ENCODE measurements at regions not wholly inside any gene's neighbourhood (a gene's known extent, or its start where the extent isn't known, plus 50 kb on each side); places are given as distances from the start of the nearest gene placed in this dataset.

DNA sequence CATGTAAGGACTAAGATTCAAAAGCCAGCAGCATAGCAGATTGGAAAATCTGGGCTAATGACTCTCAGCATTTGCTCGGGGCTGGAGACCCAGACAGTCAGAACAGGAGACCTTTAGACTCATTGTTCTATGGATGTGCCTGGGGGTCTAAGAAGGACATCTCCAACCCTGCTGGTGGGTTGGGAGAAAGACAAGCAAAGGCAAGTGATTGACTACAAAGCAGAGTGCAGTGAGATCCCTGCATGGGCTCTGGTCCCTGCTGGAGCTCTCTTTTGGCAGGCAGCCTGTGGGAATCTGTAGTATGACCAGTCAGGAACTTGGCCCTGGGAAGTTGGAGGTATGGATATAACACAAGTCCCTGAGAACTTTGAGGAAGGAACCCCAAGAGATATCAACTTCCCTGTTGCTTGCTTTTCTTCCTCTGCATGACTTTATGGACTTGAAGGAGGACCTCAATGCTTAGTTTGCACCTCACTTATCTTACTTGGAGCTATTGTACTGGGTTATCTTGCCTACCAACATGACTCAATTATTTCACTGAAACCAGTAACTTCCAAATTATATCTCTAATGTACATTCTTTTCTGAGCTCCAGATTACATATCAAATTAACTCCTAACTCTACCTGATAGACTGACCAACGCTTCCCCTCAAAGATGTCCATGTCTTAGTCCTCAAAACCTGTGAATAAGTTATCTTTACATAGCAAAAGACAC lies 236.0 kb downstream of the CYRIA start:
- Histone ChIP-seq H3K27me3 (ENCODE audit: control insufficient read depth in 4 of 4, insufficient read depth in 4 of 4, low read length in 3 of 4) (no peaks in the 10 kb centered on the region), H3K4me1 (ENCODE audit: control insufficient read depth in 4 of 4, insufficient read depth in 4 of 4, low read length in 3 of 4) (peaks cover 0 to 12% (median 5%) of the 10 kb centered on the region in 4 donors), H3K9me3 (ENCODE audit: control insufficient read depth in 4 of 4, low read length in 3 of 4) (no peaks in the 10 kb centered on the region), H3K9ac (ENCODE audit: low read depth in 1 of 2, low read length in 2 of 2) (no peak overlapping the region), H3K4me3 (ENCODE audit: low read depth in 1 of 3, low read length in 3 of 3) (no peak overlapping the region), H3K27ac (ENCODE audit: low read depth in 1 of 2, low read length in 2 of 2) (no peak overlapping the region), H3K36me3 (ENCODE audit: control insufficient read depth in 4 of 4, insufficient read depth in 3 of 4, low read depth in 1 of 4, low read length in 3 of 4) (no peaks in the 10 kb centered on the region)
- 65% methylated on average over 2 of the region's 2 CpGs for WGBS
- no peak for DNase-seq (ENCODE audit: low spot score)
- TF ChIP-seq, protein P1, sequence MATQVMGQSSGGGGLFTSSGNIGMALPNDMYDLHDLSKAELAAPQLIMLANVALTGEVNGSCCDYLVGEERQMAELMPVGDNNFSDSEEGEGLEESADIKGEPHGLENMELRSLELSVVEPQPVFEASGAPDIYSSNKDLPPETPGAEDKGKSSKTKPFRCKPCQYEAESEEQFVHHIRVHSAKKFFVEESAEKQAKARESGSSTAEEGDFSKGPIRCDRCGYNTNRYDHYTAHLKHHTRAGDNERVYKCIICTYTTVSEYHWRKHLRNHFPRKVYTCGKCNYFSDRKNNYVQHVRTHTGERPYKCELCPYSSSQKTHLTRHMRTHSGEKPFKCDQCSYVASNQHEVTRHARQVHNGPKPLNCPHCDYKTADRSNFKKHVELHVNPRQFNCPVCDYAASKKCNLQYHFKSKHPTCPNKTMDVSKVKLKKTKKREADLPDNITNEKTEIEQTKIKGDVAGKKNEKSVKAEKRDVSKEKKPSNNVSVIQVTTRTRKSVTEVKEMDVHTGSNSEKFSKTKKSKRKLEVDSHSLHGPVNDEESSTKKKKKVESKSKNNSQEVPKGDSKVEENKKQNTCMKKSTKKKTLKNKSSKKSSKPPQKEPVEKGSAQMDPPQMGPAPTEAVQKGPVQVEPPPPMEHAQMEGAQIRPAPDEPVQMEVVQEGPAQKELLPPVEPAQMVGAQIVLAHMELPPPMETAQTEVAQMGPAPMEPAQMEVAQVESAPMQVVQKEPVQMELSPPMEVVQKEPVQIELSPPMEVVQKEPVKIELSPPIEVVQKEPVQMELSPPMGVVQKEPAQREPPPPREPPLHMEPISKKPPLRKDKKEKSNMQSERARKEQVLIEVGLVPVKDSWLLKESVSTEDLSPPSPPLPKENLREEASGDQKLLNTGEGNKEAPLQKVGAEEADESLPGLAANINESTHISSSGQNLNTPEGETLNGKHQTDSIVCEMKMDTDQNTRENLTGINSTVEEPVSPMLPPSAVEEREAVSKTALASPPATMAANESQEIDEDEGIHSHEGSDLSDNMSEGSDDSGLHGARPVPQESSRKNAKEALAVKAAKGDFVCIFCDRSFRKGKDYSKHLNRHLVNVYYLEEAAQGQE (IDR thresholded peaks at IDR 0.05): no peak
- TF ChIP-seq SP1 (IDR thresholded peaks at IDR 0.05) (no peak), FOXA2 (IDR thresholded peaks at IDR 0.05) (no peak), JUND (IDR thresholded peaks at IDR 0.05) (no peak), NR2F2 (IDR thresholded peaks at IDR 0.05) (no peak), RAD21 (IDR thresholded peaks at IDR 0.05) (no peak), HNF4G (IDR thresholded peaks at IDR 0.05) (no peak), EGR1 (IDR thresholded peaks at IDR 0.05; ENCODE audit: low read depth in 2 of 2) (no peak), HNF4A (conservative IDR thresholded peaks at IDR 0.05) (no peak), GABPA (IDR thresholded peaks at IDR 0.05 in 1 of 2, conservative IDR thresholded peaks at IDR 0.05 in 1 of 2) (no peak), FOXA1 (IDR thresholded peaks at IDR 0.05) (no peak), TAF1 (conservative IDR thresholded peaks at IDR 0.05) (no peak), RXRA (IDR thresholded peaks at IDR 0.05) (no peak), YY1 (IDR thresholded peaks at IDR 0.05) (no peak)
- TF ChIP-seq, protein P2, sequence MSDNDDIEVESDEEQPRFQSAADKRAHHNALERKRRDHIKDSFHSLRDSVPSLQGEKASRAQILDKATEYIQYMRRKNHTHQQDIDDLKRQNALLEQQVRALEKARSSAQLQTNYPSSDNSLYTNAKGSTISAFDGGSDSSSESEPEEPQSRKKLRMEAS (IDR thresholded peaks at IDR 0.05): no peak
- TF ChIP-seq, protein P3, sequence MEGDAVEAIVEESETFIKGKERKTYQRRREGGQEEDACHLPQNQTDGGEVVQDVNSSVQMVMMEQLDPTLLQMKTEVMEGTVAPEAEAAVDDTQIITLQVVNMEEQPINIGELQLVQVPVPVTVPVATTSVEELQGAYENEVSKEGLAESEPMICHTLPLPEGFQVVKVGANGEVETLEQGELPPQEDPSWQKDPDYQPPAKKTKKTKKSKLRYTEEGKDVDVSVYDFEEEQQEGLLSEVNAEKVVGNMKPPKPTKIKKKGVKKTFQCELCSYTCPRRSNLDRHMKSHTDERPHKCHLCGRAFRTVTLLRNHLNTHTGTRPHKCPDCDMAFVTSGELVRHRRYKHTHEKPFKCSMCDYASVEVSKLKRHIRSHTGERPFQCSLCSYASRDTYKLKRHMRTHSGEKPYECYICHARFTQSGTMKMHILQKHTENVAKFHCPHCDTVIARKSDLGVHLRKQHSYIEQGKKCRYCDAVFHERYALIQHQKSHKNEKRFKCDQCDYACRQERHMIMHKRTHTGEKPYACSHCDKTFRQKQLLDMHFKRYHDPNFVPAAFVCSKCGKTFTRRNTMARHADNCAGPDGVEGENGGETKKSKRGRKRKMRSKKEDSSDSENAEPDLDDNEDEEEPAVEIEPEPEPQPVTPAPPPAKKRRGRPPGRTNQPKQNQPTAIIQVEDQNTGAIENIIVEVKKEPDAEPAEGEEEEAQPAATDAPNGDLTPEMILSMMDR (IDR thresholded peaks at IDR 0.05; ENCODE audit: low read depth, low read length, missing input control): no peak
- TF ChIP-seq, protein P4, sequence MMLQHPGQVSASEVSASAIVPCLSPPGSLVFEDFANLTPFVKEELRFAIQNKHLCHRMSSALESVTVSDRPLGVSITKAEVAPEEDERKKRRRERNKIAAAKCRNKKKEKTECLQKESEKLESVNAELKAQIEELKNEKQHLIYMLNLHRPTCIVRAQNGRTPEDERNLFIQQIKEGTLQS (IDR thresholded peaks at IDR 0.05): no peak

DNA sequence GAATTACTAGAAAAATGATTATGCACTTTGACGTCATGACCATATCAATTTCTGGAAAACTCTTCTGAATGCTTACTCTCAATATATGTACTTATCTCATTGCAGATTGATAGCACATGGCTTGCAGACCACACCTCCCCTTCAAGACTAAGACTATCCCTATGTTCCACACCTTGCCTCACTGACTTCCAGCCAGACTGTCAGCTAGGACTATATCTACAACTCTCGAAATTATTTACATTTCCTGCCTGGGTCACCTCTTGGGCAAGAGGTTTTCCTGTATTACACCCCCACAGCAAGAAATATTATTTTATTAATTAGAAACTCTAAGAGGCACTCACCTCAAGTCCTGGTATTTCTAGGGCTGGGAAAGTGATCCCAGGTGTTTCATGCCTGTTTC lies 236.6 kb downstream of the CYRIA start:
- Histone ChIP-seq H3K9ac (ENCODE audit: low read depth in 1 of 2, low read length in 2 of 2) (no peak overlapping the region), H3K9me3 (ENCODE audit: control insufficient read depth in 4 of 4, low read length in 3 of 4) (no peaks in the 10 kb centered on the region), H3K27ac (ENCODE audit: low read depth in 1 of 2, low read length in 2 of 2) (no peak overlapping the region), H3K4me3 (ENCODE audit: low read depth in 1 of 3, low read length in 3 of 3) (no peak overlapping the region), H3K27me3 (ENCODE audit: control insufficient read depth in 4 of 4, insufficient read depth in 4 of 4, low read length in 3 of 4) (no peaks in the 10 kb centered on the region), H3K36me3 (ENCODE audit: control insufficient read depth in 4 of 4, insufficient read depth in 3 of 4, low read depth in 1 of 4, low read length in 3 of 4) (no peaks in the 10 kb centered on the region), H3K4me1 (ENCODE audit: control insufficient read depth in 4 of 4, insufficient read depth in 4 of 4, low read length in 3 of 4) (peaks cover 0 to 12% (median 5%) of the 10 kb centered on the region in 4 donors)
- no peak for TF ChIP-seq HNF4G (IDR thresholded peaks at IDR 0.05)
- TF ChIP-seq RAD21 (IDR thresholded peaks at IDR 0.05): no peak
- TF ChIP-seq YY1 (IDR thresholded peaks at IDR 0.05): no peak
- no peak for TF ChIP-seq JUND (IDR thresholded peaks at IDR 0.05)
- TF ChIP-seq FOXA2 (IDR thresholded peaks at IDR 0.05): no peak
- TF ChIP-seq RXRA (IDR thresholded peaks at IDR 0.05): no peak
- TF ChIP-seq, protein P2 (IDR thresholded peaks at IDR 0.05): no peak
- TF ChIP-seq FOXA1 (IDR thresholded peaks at IDR 0.05): no peak
- TF ChIP-seq, protein P1 (IDR thresholded peaks at IDR 0.05): no peak
- TF ChIP-seq SP1 (IDR thresholded peaks at IDR 0.05): no peak
- TF ChIP-seq, protein P3 (IDR thresholded peaks at IDR 0.05; ENCODE audit: low read depth, low read length, missing input control): no peak
- TF ChIP-seq HNF4A (conservative IDR thresholded peaks at IDR 0.05): no peak
- 71% methylated on average over 2 of the region's 2 CpGs for WGBS
- no peak for DNase-seq (ENCODE audit: low spot score)
